Neutrophil (primary cell): ENCODE measurements at regions not wholly inside any gene's neighbourhood (a gene's known extent, or its start where the extent isn't known, plus 50 kb on each side); places are given as distances from the start of the nearest gene placed in this dataset.
"Not testable (repeated sequence)": the region's sequence is repeated elsewhere in the genome, so short reads cannot be mapped to it uniquely, and the experiment has no call there.

ENCODE experiments used
- H3K27ac ChIP-seq: fragments of 200-600 bp; sonication (generic); 2 replicates; pipeline ENCODE4 v1.5.1; 2016; ENCODE audit warnings: mild to moderate bottlenecking, moderate library complexity
- H3K27me3 ChIP-seq: fragments of 200-600 bp; sonication (generic); 2 replicates; pipeline ENCODE4 v1.6.0; 2016; ENCODE audit warnings: mild to moderate bottlenecking
- H3K36me3 ChIP-seq: fragments of 200-600 bp; sonication (generic); 2 replicates; pipeline ENCODE4 v1.5.1; 2017
- H3K4me1 ChIP-seq, 2 experiments: fragments of 200-600 bp in 1 of 2; sonication (generic) in 1 of 2; 1 replicate in 1 of 2; 2 replicates in 1 of 2; pipeline versions ENCODE4 v1.5.1 to v1.6.1; 2013 to 2016; ENCODE audit warnings: low read depth in 1 of 2, low read length in 1 of 2, mild to moderate bottlenecking in 1 of 2, moderate library complexity in 1 of 2; ENCODE audit not compliant: control insufficient read depth in 1 of 2, insufficient read depth in 1 of 2
- H3K4me3 ChIP-seq, 2 experiments: fragments of 200-600 bp in 1 of 2; sonication (generic) in 1 of 2; 1 replicate in 1 of 2; 2 replicates in 1 of 2; pipeline ENCODE4 v1.5.1; 2013 to 2016; ENCODE audit warnings: low read depth in 1 of 2, low read length in 1 of 2, mild to moderate bottlenecking in 1 of 2, moderate library complexity in 1 of 2
- H3K9me3 ChIP-seq: fragments of 200-600 bp; sonication (generic); 2 replicates; pipeline ENCODE4 v1.5.1; 2016
- TF ChIP-seq, protein P1 (sequence below): fragments of 200-600 bp; sonication (generic); IDR thresholded peaks from 2 replicates; pipeline ENCODE4 v1.5.1; 2016; ENCODE audit warnings: antibody characterized with exemption

DNA sequence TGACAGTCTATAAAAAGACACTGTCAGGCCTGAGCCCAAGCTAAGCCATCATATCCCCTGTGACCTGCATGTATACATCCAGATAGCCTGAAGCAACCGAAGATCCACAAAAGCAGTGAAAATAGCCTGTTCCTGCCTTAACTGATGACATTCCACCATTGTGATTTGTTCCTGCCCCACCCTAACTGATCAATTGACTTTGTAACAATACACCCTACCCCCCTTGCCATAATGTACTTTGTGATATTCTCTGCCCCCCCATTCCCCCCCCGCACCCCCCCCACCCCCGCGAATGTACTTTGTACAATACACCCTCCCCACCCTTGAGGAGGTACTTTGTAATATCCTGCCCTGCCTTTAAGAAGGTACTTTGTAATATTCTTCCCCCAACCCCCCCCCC is 82.2 kb upstream of the MED13 start:
- no peaks in the 10 kb centered on the region for H3K36me3 ChIP-seq
- H3K27me3 ChIP-seq = no peaks in the 10 kb centered on the region
- TF ChIP-seq, protein P1, sequence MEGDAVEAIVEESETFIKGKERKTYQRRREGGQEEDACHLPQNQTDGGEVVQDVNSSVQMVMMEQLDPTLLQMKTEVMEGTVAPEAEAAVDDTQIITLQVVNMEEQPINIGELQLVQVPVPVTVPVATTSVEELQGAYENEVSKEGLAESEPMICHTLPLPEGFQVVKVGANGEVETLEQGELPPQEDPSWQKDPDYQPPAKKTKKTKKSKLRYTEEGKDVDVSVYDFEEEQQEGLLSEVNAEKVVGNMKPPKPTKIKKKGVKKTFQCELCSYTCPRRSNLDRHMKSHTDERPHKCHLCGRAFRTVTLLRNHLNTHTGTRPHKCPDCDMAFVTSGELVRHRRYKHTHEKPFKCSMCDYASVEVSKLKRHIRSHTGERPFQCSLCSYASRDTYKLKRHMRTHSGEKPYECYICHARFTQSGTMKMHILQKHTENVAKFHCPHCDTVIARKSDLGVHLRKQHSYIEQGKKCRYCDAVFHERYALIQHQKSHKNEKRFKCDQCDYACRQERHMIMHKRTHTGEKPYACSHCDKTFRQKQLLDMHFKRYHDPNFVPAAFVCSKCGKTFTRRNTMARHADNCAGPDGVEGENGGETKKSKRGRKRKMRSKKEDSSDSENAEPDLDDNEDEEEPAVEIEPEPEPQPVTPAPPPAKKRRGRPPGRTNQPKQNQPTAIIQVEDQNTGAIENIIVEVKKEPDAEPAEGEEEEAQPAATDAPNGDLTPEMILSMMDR = no peak
- H3K9me3 ChIP-seq = no peaks in the 10 kb centered on the region
- H3K4me3 ChIP-seq = no peak overlapping the region
- no peak overlapping the region for H3K27ac ChIP-seq
- H3K4me1 ChIP-seq = no peaks in the 10 kb centered on the region

DNA sequence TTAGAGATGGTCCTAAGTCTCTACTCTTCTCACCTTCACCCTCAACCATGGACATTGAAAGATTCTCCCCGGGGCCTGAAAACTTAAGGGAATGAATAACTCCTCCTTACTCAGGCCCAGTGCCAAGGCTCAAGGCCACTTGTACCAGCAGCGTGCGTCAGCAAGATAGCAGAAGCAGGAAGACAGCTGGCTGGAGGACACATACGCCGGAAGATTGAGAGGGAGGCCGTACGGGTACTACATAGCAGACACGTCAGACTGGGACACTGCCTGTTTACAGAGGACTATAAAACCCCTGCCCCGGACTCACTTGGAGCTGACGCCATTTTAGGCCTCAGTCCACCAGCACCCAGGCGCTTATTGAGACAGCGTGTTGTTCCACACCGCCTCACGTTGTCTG is 75.8 kb upstream of the MED13 start:
- Histone ChIP-seq H3K27me3 (peaks cover 49% of the 10 kb centered on the region), H3K36me3 (no peaks in the 10 kb centered on the region), H3K4me1 (no peaks in the 10 kb centered on the region), H3K4me3 (no peak overlapping the region), H3K9me3 (no peaks in the 10 kb centered on the region), H3K27ac (no peak overlapping the region)
- TF ChIP-seq, protein P1 = no peak

DNA sequence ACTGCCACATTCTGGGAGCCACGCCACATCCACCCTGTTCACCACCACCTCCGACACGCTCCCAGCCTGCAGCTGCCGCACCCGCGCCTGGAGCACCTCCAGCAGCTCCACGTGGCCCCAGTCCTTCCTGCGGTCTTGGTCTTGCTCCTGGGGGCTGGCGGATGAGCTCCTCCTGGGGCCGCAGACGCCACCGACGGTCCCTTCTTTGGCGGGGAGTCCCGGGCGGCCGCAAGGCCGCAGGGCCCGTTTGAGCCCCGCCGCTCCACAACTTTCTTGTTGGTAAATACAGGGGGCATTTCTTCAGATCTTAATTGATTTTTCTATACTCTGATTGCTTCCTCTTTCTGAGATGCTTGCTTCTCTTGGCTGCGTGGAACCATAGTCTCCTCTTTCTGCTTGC is 75.3 kb upstream of the MED13 start:
- H3K27ac ChIP-seq = no peak overlapping the region
- peaks cover 53% of the 10 kb centered on the region for H3K27me3 ChIP-seq
- no peaks in the 10 kb centered on the region for H3K36me3 ChIP-seq
- H3K9me3 ChIP-seq = no peaks in the 10 kb centered on the region
- TF ChIP-seq, protein P1 = no peak
- H3K4me3 ChIP-seq = no peak overlapping the region
- H3K4me1 ChIP-seq = no peaks in the 10 kb centered on the region

DNA sequence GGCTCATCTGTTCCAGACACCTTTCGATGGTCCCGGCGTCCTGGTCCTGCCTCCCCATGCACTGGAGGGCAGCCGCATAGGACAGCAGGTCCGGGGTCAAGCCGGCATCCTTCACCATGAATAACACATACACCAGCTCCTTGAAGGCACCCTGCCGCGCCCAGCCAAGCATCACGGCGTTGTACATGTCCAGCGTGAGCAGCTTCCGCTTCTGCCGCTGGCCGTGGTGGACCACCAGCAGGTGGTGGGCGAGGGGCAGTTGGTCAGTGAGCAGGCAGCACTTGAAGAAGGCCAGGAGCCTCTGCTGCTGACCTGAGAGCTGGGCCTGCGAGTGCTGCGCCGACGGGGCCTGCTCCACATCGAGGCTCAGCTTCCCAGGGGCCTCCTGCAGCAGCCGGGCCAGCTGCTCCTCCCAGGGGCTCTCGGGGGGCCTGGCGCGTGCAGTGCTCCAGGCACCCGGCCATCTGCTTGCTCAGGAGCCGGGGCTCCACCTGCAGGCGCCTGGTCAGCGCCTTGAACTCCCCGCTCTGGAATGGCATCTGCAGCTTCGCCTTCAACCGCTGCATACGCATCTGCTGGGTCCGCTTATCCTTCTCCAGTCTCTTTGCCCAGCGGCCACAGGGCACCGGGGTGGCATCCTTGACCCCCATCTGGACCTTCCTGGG is 74.7 kb upstream of the MED13 start:
- H3K27me3 ChIP-seq = peaks cover 58% of the 10 kb centered on the region
- H3K36me3 ChIP-seq, H3K9me3 ChIP-seq, H3K27ac ChIP-seq, H3K4me1 ChIP-seq, H3K4me3 ChIP-seq: not testable (repeated sequence)

DNA sequence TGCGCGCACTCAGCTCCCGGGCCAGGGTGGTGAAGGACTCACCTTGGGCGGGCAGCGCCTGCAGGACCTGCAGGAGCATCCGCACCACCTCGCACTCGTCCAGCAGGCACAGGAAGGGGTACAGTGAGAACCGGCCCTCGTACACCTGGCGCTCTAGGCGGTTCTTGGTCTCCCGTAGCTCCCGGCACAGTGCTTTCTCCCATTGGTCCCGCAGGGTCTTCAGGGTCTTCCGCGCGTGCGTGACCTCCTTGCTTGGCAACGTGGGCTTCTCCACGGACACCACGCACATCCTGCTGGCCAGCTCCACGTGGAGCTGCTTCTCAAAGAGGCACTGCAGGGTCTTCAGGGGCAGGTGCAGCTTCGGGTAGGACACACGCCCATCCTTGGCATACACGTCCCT is 74.1 kb upstream of the MED13 start:
- Histone ChIP-seq H3K4me3 (no peak overlapping the region), H3K9me3 (no peaks in the 10 kb centered on the region), H3K27me3 (peaks cover 64% of the 10 kb centered on the region), H3K27ac (no peak overlapping the region), H3K36me3 (no peaks in the 10 kb centered on the region), H3K4me1 (no peaks in the 10 kb centered on the region)
- TF ChIP-seq, protein P1 = no peak

DNA sequence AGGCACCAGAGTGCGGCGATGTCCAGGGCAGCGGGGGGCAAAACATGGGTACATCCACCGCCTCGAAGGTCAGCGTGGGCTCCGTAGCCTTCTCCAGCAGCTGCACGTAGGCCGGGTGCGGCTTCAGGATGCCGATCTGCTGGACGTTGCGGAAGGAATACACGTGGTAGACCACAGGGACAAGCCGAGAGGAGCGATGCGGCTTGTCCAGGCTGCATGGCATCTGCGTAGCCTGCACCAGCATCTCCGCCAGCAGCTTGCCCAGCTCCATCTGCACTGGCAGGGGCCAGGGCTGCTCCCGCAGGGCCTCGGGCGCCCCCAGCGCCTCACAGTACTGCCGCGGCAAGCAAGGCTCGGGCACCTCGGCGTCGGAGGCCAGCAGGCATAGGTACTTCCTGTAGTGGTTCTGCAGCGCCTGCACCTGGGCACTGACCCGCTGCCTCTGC is 73.6 kb upstream of the MED13 start:
- H3K27ac ChIP-seq, H3K4me3 ChIP-seq, H3K4me1 ChIP-seq: not testable (repeated sequence)

DNA sequence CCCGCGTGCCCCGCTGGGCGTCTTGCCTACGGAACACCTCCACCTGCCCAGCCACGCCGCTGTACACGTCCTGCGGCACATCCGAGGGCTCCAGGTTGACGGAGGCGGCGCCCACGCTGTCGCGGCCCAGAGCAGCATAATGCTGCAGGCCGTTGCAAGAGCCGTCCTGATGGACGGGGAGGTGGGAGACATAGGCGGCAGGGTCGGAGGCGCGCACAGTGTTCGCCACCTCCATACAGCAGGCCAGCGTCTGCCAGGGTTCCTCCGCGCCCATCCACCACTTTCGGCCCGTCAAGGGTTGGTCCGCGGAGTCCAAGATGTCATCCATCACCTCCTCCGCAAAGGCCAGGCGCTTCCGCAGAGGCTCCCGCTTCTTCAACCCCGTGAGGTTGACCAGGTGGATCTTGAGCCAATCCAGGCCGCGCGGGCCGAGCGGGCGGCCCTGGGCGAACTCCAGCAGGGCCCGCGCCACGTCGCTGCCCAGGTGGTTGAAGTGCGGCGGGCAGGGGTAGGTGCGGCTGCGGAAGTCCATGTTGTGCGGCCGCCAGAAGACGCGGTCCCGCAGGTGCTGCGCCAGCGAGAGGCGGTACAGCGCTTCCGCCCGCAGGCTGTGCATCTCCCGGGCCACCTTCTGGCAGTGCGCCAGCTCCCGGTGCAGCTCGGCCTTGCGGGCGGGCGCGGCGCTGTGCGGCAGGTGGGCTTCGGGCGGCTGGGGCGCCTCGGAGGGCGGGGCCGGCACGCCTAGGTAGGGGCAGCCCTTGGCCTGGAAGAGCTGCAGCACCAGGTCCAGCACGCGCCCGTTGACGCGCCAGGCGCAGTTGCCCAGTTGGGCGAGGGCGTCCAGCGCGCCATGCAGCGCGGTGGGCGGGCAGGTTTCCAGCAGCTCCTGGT is 72.9 kb upstream of the MED13 start:
- not testable (repeated sequence) for H3K27ac ChIP-seq, H3K9me3 ChIP-seq, H3K36me3 ChIP-seq, H3K4me1 ChIP-seq, H3K4me3 ChIP-seq
- peaks cover 68% of the 10 kb centered on the region for H3K27me3 ChIP-seq

More for the DNA sequence above, 73.6 kb upstream of the MED13 start:
- H3K36me3 ChIP-seq, H3K9me3 ChIP-seq: not testable (repeated sequence)
- peaks cover 68% of the 10 kb centered on the region for H3K27me3 ChIP-seq

DNA sequence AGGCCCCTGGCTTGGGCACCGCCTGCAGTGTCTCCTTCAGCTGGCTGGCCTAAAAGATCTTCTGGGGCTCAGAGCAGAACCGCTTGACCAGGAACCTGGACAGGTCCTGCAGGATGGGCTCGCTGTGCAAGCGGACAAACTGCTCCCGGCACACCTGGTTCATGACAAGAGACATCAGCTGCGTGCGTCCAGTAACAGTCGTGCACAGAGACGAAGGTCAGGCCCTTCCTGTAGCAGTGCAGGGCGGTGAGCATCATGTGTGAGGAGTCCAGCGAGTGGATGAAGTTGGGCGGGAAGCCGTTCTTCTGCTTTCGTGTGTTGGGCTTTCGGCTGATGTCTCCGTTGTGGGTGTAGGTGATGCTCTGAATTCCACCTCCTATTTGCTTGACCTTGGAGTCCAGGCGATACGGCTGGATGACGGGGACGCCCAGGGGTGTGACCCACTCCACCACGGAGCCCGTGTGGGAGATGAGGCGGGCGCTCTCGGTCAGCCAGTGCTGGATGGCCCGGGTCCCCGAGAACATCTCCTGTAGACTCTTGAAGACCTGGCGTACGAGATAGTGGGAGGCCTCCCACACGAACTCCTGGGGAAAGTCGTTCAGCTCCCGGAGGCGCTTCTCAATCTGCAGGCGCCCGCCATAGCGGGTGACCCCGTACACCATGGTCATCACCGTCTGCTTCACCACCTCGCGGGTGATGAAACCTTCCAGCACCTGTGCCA is 72.1 kb upstream of the MED13 start:
- not testable (repeated sequence) for H3K9me3 ChIP-seq

More for the DNA sequence above, 72.1 kb upstream of the MED13 start:
- H3K36me3 ChIP-seq, H3K4me3 ChIP-seq, H3K4me1 ChIP-seq, H3K27ac ChIP-seq: not testable (repeated sequence)
- peaks cover 68% of the 10 kb centered on the region for H3K27me3 ChIP-seq
